Stromal cell of bone marrow (primary cell): ENCODE measurements at regions not wholly inside any gene's neighbourhood (a gene's known extent, or its start where the extent isn't known, plus 50 kb on each side); places are given as distances from the start of the nearest gene placed in this dataset.

Experiments used
- DNase-seq: peaks from one replicate; pipeline ENCODE4 v3.0.0-alpha.2; 2012; ENCODE audit warnings: low read depth

DNA sequence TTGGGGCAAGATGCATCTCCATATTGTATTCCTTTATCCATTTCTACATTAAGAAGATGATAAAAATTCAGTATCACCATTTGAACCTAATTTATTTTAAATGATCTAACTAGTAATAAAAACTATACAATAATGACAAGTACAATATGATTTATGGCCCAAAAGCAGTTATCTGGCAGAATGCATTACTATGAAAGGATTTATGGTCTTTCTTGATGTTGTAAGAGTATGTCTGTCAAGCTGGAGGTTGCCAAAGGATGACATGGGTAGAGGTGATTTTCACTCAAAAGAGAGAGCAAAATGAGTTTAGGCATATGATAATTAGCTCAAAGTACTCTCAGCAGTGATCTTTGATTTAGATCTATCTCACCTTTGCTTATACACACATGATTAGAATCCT is 54.2 kb upstream of the MAP2 start:
- no peak for DNase-seq

DNA sequence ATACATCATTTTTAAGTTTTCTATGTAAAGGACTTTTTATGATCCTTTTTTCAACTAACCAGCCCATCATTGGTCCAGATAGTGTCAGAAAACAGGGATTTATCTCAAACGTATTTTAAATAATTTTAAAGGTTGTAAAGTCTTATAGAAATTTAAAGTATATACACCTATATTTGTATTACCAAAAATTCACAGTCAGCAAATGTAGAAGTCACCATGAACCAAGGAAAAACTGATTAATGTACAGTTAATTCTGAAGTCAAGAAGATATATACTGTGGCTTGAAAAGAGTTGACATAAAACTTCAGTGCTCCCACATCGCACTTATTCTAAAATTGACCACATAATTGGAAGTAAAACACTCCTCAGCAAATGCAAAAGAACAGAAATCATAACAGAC is 52.4 kb upstream of the MAP2 start:
- DNase-seq: no peak
